Breast epithelium (tissue), 4 donors: ENCODE measurements at regions not wholly inside any gene's neighbourhood (a gene's known extent, or its start where the extent isn't known, plus 50 kb on each side); places are given as distances from the start of the nearest gene placed in this dataset.

ENCODE experiments used
- DNase-seq, 2 donors: peaks; one replicate each; pipeline ENCODE4 v3.0.0-alpha.2; 2019; ENCODE audit warnings: low spot score in 2 of 2
- H3K27ac ChIP-seq, 2 donors: fragments of 200-600 bp; sonication (generic) in 1 of 2; one replicate each; pipeline ENCODE4 v1.5.1; 2016 to 2019; ENCODE audit warnings: mild to moderate bottlenecking in 1 of 2
- H3K27me3 ChIP-seq, 2 donors: fragments of 200-600 bp; sonication (generic) in 1 of 2; one replicate each; pipeline versions ENCODE4 v1.5.1 to v1.6.0; 2017 to 2019; ENCODE audit warnings: control low read depth in 1 of 2, mild to moderate bottlenecking in 1 of 2
- H3K36me3 ChIP-seq: fragments of 200-600 bp; one replicate; pipeline ENCODE4 v1.5.1; 2019
- H3K4me1 ChIP-seq, 2 donors: fragments of 200-600 bp; sonication (generic); one replicate each; pipeline ENCODE4 v1.5.1; 2016 to 2019; ENCODE audit warnings: control low read depth in 1 of 2
- H3K4me3 ChIP-seq, 3 donors: fragments of 200-600 bp; sonication (generic); 1 replicate in 2 of 3; 2 replicates in 1 of 3; pipeline ENCODE4 v1.5.1; 2016 to 2019; ENCODE audit warnings: mild to moderate bottlenecking in 3 of 3, moderate library complexity in 2 of 3
- H3K9me3 ChIP-seq, 2 donors: fragments of 200-600 bp; sonication (generic) in 1 of 2; one replicate each; pipeline ENCODE4 v1.5.1; 2016 to 2019; ENCODE audit warnings: control low read depth in 1 of 2
- POLR2A ChIP-seq: fragments of 450-650 bp; IDR thresholded peaks from one replicate; pipeline ENCODE4 v1.6.1; 2016; ENCODE audit warnings: antibody characterized with exemption, mild to moderate bottlenecking, moderate library complexity
- POLR2AphosphoS5 ChIP-seq, 3 donors: sonication (generic); formaldehyde crosslinking; IDR thresholded peaks; one replicate each; pipeline ENCODE4 v1.6.1; 2017; ENCODE audit warnings: antibody characterized with exemption in 3 of 3
- intact Hi-C: fragments of 100-400 bp; cut with DNase I; formaldehyde crosslinking; loops from one replicate; pipeline ENCODE4 v1.15.1; 2023; ENCODE audit warnings: low total_unique reads
- TF ChIP-seq, protein P1 (sequence below), 3 donors: fragments of 450-650 bp; IDR thresholded peaks; one replicate each; pipeline ENCODE4 v1.5.1; 2016 to 2017; ENCODE audit warnings: antibody characterized with exemption in 3 of 3, mild to moderate bottlenecking in 3 of 3, moderate library complexity in 3 of 3

GRCh38 chr13:73684750-73685149, 449.5 kb downstream of the KLF12 start:
- peaks cover 0 to 4% of the 10 kb centered on the region in 2 donors for H3K4me1 ChIP-seq
- TF ChIP-seq POLR2A, result no peak
- TF ChIP-seq, protein P1, sequence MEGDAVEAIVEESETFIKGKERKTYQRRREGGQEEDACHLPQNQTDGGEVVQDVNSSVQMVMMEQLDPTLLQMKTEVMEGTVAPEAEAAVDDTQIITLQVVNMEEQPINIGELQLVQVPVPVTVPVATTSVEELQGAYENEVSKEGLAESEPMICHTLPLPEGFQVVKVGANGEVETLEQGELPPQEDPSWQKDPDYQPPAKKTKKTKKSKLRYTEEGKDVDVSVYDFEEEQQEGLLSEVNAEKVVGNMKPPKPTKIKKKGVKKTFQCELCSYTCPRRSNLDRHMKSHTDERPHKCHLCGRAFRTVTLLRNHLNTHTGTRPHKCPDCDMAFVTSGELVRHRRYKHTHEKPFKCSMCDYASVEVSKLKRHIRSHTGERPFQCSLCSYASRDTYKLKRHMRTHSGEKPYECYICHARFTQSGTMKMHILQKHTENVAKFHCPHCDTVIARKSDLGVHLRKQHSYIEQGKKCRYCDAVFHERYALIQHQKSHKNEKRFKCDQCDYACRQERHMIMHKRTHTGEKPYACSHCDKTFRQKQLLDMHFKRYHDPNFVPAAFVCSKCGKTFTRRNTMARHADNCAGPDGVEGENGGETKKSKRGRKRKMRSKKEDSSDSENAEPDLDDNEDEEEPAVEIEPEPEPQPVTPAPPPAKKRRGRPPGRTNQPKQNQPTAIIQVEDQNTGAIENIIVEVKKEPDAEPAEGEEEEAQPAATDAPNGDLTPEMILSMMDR (IDR thresholded peaks at IDR 0.05), result no peak
- no peak for TF ChIP-seq POLR2AphosphoS5 (IDR thresholded peaks at IDR 0.05)
- no peaks in the 10 kb centered on the region for H3K9me3 ChIP-seq
- peak overlapping the region; percentile 60 to 72 for H3K27ac ChIP-seq
- H3K36me3 ChIP-seq, result no peaks in the 10 kb centered on the region
- no peak for DNase-seq
- intact Hi-C loops, result no loop called here
- H3K27me3 ChIP-seq, result no peaks in the 10 kb centered on the region
- H3K4me3 ChIP-seq, result no peak overlapping the region

DNA sequence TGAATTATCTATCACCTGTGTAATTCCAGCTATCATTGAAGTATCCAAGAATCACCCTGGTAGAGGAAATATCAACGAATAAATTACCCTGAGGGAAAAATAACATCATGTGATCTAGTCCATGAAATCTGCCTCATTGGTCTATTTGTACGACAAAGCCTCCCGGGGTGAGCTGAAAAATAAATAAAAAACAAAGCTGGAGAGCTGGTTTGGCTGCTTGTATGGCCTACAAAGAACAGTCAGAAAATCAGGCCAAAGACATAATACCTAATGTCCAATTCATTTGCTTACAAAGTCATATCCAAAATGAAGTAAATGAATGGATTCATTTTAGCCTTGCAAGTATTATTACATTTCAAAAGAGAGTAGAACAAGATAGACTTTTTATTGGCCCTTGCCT, 449.9 kb downstream of the KLF12 start:
- no peaks in the 10 kb centered on the region for H3K36me3 ChIP-seq
- peaks cover 0 to 4% of the 10 kb centered on the region in 2 donors for H3K4me1 ChIP-seq
- H3K27ac ChIP-seq, result peak overlapping the region; percentile 60 to 72
- no peaks in the 10 kb centered on the region for H3K27me3 ChIP-seq
- H3K4me3 ChIP-seq, result no peak overlapping the region
- TF ChIP-seq, protein P1 (IDR thresholded peaks at IDR 0.05), result no peak
- TF ChIP-seq POLR2AphosphoS5 (IDR thresholded peaks at IDR 0.05) (no peak), POLR2A (no peak)
- intact Hi-C loops, result no loop called here
- peak in 1 of 2 donors; percentile 23 for DNase-seq
- H3K9me3 ChIP-seq, result no peaks in the 10 kb centered on the region

- Histone ChIP-seq H3K9me3 (no peaks in the 10 kb centered on the region), H3K36me3 (no peaks in the 10 kb centered on the region), H3K4me1 (peaks cover 0 to 4% of the 10 kb centered on the region in 2 donors), H3K27me3 (no peaks in the 10 kb centered on the region), H3K4me3 (no peak overlapping the region), H3K27ac (peak overlapping the region; percentile 60 to 72)
- TF ChIP-seq, protein P1 (IDR thresholded peaks at IDR 0.05), result no peak
- TF ChIP-seq POLR2A, result no peak
- TF ChIP-seq POLR2AphosphoS5 (IDR thresholded peaks at IDR 0.05), result no peak
- intact Hi-C loops, result no loop called here
- DNase-seq, result no peak
Observed at GRCh38 chr13:73683746-73684145, 450.5 kb downstream of the KLF12 start.

DNA sequence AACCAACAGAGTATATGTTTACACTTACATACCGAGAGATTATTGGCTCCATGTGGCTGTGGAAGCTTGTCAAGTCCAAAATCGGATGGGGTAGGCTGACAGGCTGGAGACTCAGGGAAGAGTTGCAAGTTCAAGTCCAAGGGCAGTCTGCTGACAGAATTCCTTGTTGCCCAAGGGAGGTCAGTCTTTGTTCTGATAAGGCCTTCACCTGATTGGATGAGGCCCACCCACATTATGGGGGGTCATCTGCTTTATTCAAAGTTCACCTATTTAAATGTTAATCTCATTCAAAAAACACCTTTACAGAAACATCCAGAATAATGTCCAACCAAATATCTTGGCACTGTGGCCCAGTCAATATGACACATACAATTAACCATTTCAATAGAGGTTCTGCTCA, 452.4 kb downstream of the KLF12 start:
- H3K9me3 ChIP-seq, result no peaks in the 10 kb centered on the region
- H3K4me3 ChIP-seq, result no peak overlapping the region
- H3K27me3 ChIP-seq, result no peaks in the 10 kb centered on the region
- TF ChIP-seq, protein P1 (IDR thresholded peaks at IDR 0.05), result no peak
- no peak for TF ChIP-seq POLR2AphosphoS5 (IDR thresholded peaks at IDR 0.05)
- no peak for TF ChIP-seq POLR2A
- H3K36me3 ChIP-seq, result no peaks in the 10 kb centered on the region
- DNase-seq, result no peak
- H3K4me1 ChIP-seq, result peaks cover 0 to 4% of the 10 kb centered on the region in 2 donors
- H3K27ac ChIP-seq, result peak overlapping the region in 1 of 2 donors; percentile 17
- intact Hi-C loops, result no loop called here

- no peaks in the 10 kb centered on the region for H3K27me3 ChIP-seq
- TF ChIP-seq POLR2A (no peak), POLR2AphosphoS5 (IDR thresholded peaks at IDR 0.05) (no peak)
- TF ChIP-seq, protein P1 (IDR thresholded peaks at IDR 0.05), result no peak
- no peaks in the 10 kb centered on the region for H3K9me3 ChIP-seq
- H3K36me3 ChIP-seq, result no peaks in the 10 kb centered on the region
- peak overlapping the region in 1 of 2 donors; percentile 17 for H3K27ac ChIP-seq
- H3K4me1 ChIP-seq, result peaks cover 0 to 4% of the 10 kb centered on the region in 2 donors
- H3K4me3 ChIP-seq, result no peak overlapping the region
- no peak for DNase-seq
- intact Hi-C loops, result no loop called here
Observed at GRCh38 chr13:73681015-73681414, 453.2 kb downstream of the KLF12 start.
